ENCODE measurements at regions not wholly inside any gene's neighbourhood (a gene's known extent, or its start where the extent isn't known, plus 50 kb on each side); places are given as distances from the start of the nearest gene placed in this dataset.
"Not testable (repeated sequence)": the region's sequence is repeated elsewhere in the genome, so short reads cannot be mapped to it uniquely, and the experiment has no call there.

GRCh38 chr10:15921423-15921945, 61.2 kb upstream of the MINDY3 start:
- DNase-seq (ENCODE audit: low read depth); POLR2A ChIA-PET; H3K36me3 ChIP-seq (ENCODE audit: control insufficient read depth, insufficient read depth, low read length); CTCF ChIA-PET; H3K4me3 ChIP-seq (ENCODE audit: low read depth, low read length); H3K27me3 ChIP-seq (ENCODE audit: control insufficient read depth, insufficient read depth, low read length): not testable (repeated sequence)

- TF ChIP-seq CTCF (IDR thresholded peaks at IDR 0.05; ENCODE audit: insufficient read depth, low read depth, low read length), result no peak
- Histone ChIP-seq H3K36me3 (ENCODE audit: control insufficient read depth, insufficient read depth, low read length) (no peaks in the 10 kb centered on the region), H3K4me3 (ENCODE audit: low read depth, low read length) (no peak overlapping the region), H3K27me3 (ENCODE audit: control insufficient read depth, insufficient read depth, low read length) (no peaks in the 10 kb centered on the region)
- CTCF ChIA-PET, result no interaction called here
- POLR2A ChIA-PET, result no interaction called here
- no peak for DNase-seq (ENCODE audit: low read depth)
Measured at GRCh38 chr10:15931376-15931775, 71.1 kb upstream of the MINDY3 start.

- CTCF ChIA-PET; H3K4me3 ChIP-seq (ENCODE audit: low read depth, low read length); H3K36me3 ChIP-seq (ENCODE audit: control insufficient read depth, insufficient read depth, low read length); POLR2A ChIA-PET; DNase-seq (ENCODE audit: low read depth); H3K27me3 ChIP-seq (ENCODE audit: control insufficient read depth, insufficient read depth, low read length): not testable (repeated sequence)
Measured at GRCh38 chr10:15939543-15939942, 79.2 kb upstream of the MINDY3 start.

GRCh38 chr10:15943426-15943825, 83.1 kb upstream of the MINDY3 start:
- no peak overlapping the region for H3K4me3 ChIP-seq (ENCODE audit: low read depth, low read length)
- POLR2A ChIA-PET, result no interaction called here
- no peak for DNase-seq (ENCODE audit: low read depth)
- CTCF ChIA-PET, result no interaction called here
- no peaks in the 10 kb centered on the region for H3K27me3 ChIP-seq (ENCODE audit: control insufficient read depth, insufficient read depth, low read length)
- no peak for TF ChIP-seq CTCF (IDR thresholded peaks at IDR 0.05; ENCODE audit: insufficient read depth, low read depth, low read length)
- no peaks in the 10 kb centered on the region for H3K36me3 ChIP-seq (ENCODE audit: control insufficient read depth, insufficient read depth, low read length)

GRCh38 chr10:15954188-15954587, 93.9 kb upstream of the MINDY3 start:
- POLR2A ChIA-PET, result no interaction called here
- no peak for TF ChIP-seq CTCF (IDR thresholded peaks at IDR 0.05; ENCODE audit: insufficient read depth, low read depth, low read length)
- no peaks in the 10 kb centered on the region for H3K36me3 ChIP-seq (ENCODE audit: control insufficient read depth, insufficient read depth, low read length)
- no peaks in the 10 kb centered on the region for H3K27me3 ChIP-seq (ENCODE audit: control insufficient read depth, insufficient read depth, low read length)
- no peak for DNase-seq (ENCODE audit: low read depth)
- H3K4me3 ChIP-seq (ENCODE audit: low read depth, low read length), result no peak overlapping the region
- CTCF ChIA-PET, result interaction anchor here (0.6 kb wide), 1 partner anchor 127 kb away, joined by 3 read pairs; no protein-coding TSS in a partner anchor

GRCh38 chr10:15960277-15960676, 100.0 kb upstream of the MINDY3 start:
- ChIA-PET CTCF (no interaction called here), POLR2A (no interaction called here)

GRCh38 chr10:15972736-15973135, 112.4 kb upstream of the MINDY3 start:
- not testable (repeated sequence) for H3K4me3 ChIP-seq (ENCODE audit: low read depth, low read length)

More at GRCh38 chr10:15960277-15960676, 100.0 kb upstream of the MINDY3 start:
- no peak for DNase-seq (ENCODE audit: low read depth)
- H3K36me3 ChIP-seq (ENCODE audit: control insufficient read depth, insufficient read depth, low read length), result no peaks in the 10 kb centered on the region
- H3K27me3 ChIP-seq (ENCODE audit: control insufficient read depth, insufficient read depth, low read length), result no peaks in the 10 kb centered on the region
- no peak overlapping the region for H3K4me3 ChIP-seq (ENCODE audit: low read depth, low read length)
- TF ChIP-seq CTCF (IDR thresholded peaks at IDR 0.05; ENCODE audit: insufficient read depth, low read depth, low read length), result no peak

More at GRCh38 chr10:15972736-15973135, 112.4 kb upstream of the MINDY3 start:
- CTCF ChIA-PET; POLR2A ChIA-PET; H3K36me3 ChIP-seq (ENCODE audit: control insufficient read depth, insufficient read depth, low read length); DNase-seq (ENCODE audit: low read depth); H3K27me3 ChIP-seq (ENCODE audit: control insufficient read depth, insufficient read depth, low read length): not testable (repeated sequence)
